Endothelial cell of hepatic sinusoid (primary cell): ENCODE measurements at regions not wholly inside any gene's neighbourhood (a gene's known extent, or its start where the extent isn't known, plus 50 kb on each side); places are given as distances from the start of the nearest gene placed in this dataset.

ENCODE experiments used
- in situ Hi-C: cut with HindIII; loops from 2 replicates; pipeline ENCODE4 v1.10.0; 2017; ENCODE audit warnings: low sequenced_read_pairs

GRCh38 chr2:71896385-71897136, 251.1 kb downstream of the CYP26B1 start:
- in situ Hi-C loops: no loop called here

- in situ Hi-C loops: no loop called here
Observed at GRCh38 chr2:71895320-71896161, 252.1 kb downstream of the CYP26B1 start.

GRCh38 chr2:71894261-71894660, 253.4 kb downstream of the CYP26B1 start:
- in situ Hi-C loops: no loop called here

GRCh38 chr2:71893646-71894045, 254.0 kb downstream of the CYP26B1 start:
- in situ Hi-C loops: no loop called here

GRCh38 chr2:71892896-71893295, 254.8 kb downstream of the CYP26B1 start:
- in situ Hi-C loops: no loop called here

GRCh38 chr2:71892423-71892730, 255.3 kb downstream of the CYP26B1 start:
- in situ Hi-C loops: no loop called here

GRCh38 chr2:71891719-71892422, 255.8 kb downstream of the CYP26B1 start:
- in situ Hi-C loops: no loop called here

- in situ Hi-C loops: no loop called here
Observed at GRCh38 chr2:71891155-71891554, 256.5 kb downstream of the CYP26B1 start.

- in situ Hi-C loops: no loop called here
Observed at GRCh38 chr2:71889759-71890684, 257.6 kb downstream of the CYP26B1 start.

GRCh38 chr2:71888751-71889445, 258.8 kb downstream of the CYP26B1 start:
- in situ Hi-C loops: no loop called here

GRCh38 chr2:71887196-71887595, 260.5 kb downstream of the CYP26B1 start:
- in situ Hi-C loops: no loop called here

GRCh38 chr2:71886241-71886640, 261.4 kb downstream of the CYP26B1 start:
- in situ Hi-C loops: no loop called here

GRCh38 chr2:71884303-71885042, 263.2 kb downstream of the CYP26B1 start:
- in situ Hi-C loops: no loop called here

GRCh38 chr2:71882949-71883472, 264.7 kb downstream of the CYP26B1 start:
- in situ Hi-C loops: no loop called here

- in situ Hi-C loops: no loop called here
Observed at GRCh38 chr2:71882236-71882946, 265.3 kb downstream of the CYP26B1 start.

GRCh38 chr2:71880846-71881610, 266.6 kb downstream of the CYP26B1 start:
- in situ Hi-C loops: no loop called here

GRCh38 chr2:71880287-71880686, 267.4 kb downstream of the CYP26B1 start:
- in situ Hi-C loops: no loop called here
